ENCODE measurements at regions not wholly inside any gene's neighbourhood (a gene's known extent, or its start where the extent isn't known, plus 50 kb on each side); places are given as distances from the start of the nearest gene placed in this dataset.

- no peak overlapping the region for H3K4me3 ChIP-seq (ENCODE audit: low read depth, low read length)
- no peak for DNase-seq (ENCODE audit: low read depth, low spot score)
- in situ Hi-C loops (cut with HindIII; ENCODE audit: low sequenced_read_pairs) = no loop called here
- no peak for TF ChIP-seq CTCF (IDR thresholded peaks at IDR 0.05; ENCODE audit: low read depth, low read length)
Observed at GRCh38 chr20:62561182-62561581, 81.1 kb upstream of the SLCO4A1 start.

- DNase-seq (ENCODE audit: low read depth, low spot score) = no peak
- no peak overlapping the region for H3K4me3 ChIP-seq (ENCODE audit: low read depth, low read length)
- no peak for TF ChIP-seq CTCF (IDR thresholded peaks at IDR 0.05; ENCODE audit: low read depth, low read length)
- in situ Hi-C loops (cut with HindIII; ENCODE audit: low sequenced_read_pairs) = no loop called here
Observed at GRCh38 chr20:62561948-62562347, 80.4 kb upstream of the SLCO4A1 start.

- no peak for DNase-seq (ENCODE audit: low read depth, low spot score)
- no peak overlapping the region for H3K4me3 ChIP-seq (ENCODE audit: low read depth, low read length)
- no peak for TF ChIP-seq CTCF (IDR thresholded peaks at IDR 0.05; ENCODE audit: low read depth, low read length)
- in situ Hi-C loops (cut with HindIII; ENCODE audit: low sequenced_read_pairs) = no loop called here
Observed at GRCh38 chr20:62562831-62563230, 79.5 kb upstream of the SLCO4A1 start.

GRCh38 chr20:62563561-62563960, 78.7 kb upstream of the SLCO4A1 start:
- DNase-seq (ENCODE audit: low read depth, low spot score) = no peak
- in situ Hi-C loops (cut with HindIII; ENCODE audit: low sequenced_read_pairs) = no loop called here
- TF ChIP-seq CTCF (IDR thresholded peaks at IDR 0.05; ENCODE audit: low read depth, low read length) = no peak
- no peak overlapping the region for H3K4me3 ChIP-seq (ENCODE audit: low read depth, low read length)

GRCh38 chr20:62564456-62565245, 77.7 kb upstream of the SLCO4A1 start:
- DNase-seq (ENCODE audit: low read depth, low spot score) = no peak
- TF ChIP-seq CTCF (IDR thresholded peaks at IDR 0.05; ENCODE audit: low read depth, low read length) = no peak

GRCh38 chr20:62566266-62566665, 76.0 kb upstream of the SLCO4A1 start:
- DNase-seq (ENCODE audit: low read depth, low spot score) = no peak
- in situ Hi-C loops (cut with HindIII; ENCODE audit: low sequenced_read_pairs) = no loop called here
- no peak for TF ChIP-seq CTCF (IDR thresholded peaks at IDR 0.05; ENCODE audit: low read depth, low read length)

More at GRCh38 chr20:62564456-62565245, 77.7 kb upstream of the SLCO4A1 start:
- in situ Hi-C loops (cut with HindIII; ENCODE audit: low sequenced_read_pairs) = no loop called here
- no peak overlapping the region for H3K4me3 ChIP-seq (ENCODE audit: low read depth, low read length)

More at GRCh38 chr20:62566266-62566665, 76.0 kb upstream of the SLCO4A1 start:
- no peak overlapping the region for H3K4me3 ChIP-seq (ENCODE audit: low read depth, low read length)

Measured in astrocyte of the spinal cord (primary cell).